ENCODE measurements at regions not wholly inside any gene's neighbourhood (a gene's known extent, or its start where the extent isn't known, plus 50 kb on each side); places are given as distances from the start of the nearest gene placed in this dataset.

- Histone ChIP-seq H2AFZ (ENCODE audit: low read depth, low read length) (no peak overlapping the region), H3K9me3 (ENCODE audit: insufficient read depth, low read length, severe bottlenecking) (no peaks in the 10 kb centered on the region), H3K79me2 (ENCODE audit: insufficient read depth, low read length) (no peaks in the 10 kb centered on the region), H3K4me2 (ENCODE audit: insufficient read depth, low read length) (no peak overlapping the region), H3K27ac (ENCODE audit: low read length) (no peak overlapping the region), H3K4me3 (ENCODE audit: low read depth in 1 of 2, low read length in 2 of 2) (no peak overlapping the region), H3K36me3 (ENCODE audit: insufficient read depth, low read length) (no peaks in the 10 kb centered on the region), H4K20me1 (ENCODE audit: insufficient read depth, low read length) (no peaks in the 10 kb centered on the region), H3K4me1 (ENCODE audit: insufficient read depth, low read length) (no peaks in the 10 kb centered on the region), H3K9ac (ENCODE audit: low read depth, low read length) (no peak overlapping the region), H3K27me3 (ENCODE audit: insufficient read depth, low read length, poor library complexity) (no peaks in the 10 kb centered on the region)
- no peak for TF ChIP-seq CTCF (IDR thresholded peaks at IDR 0.05; ENCODE audit: borderline replicate concordance, extremely low read depth, low read length, poor library complexity, severe bottlenecking)
- no peak for TF ChIP-seq EZH2 (IDR thresholded peaks at IDR 0.05; ENCODE audit: borderline replicate concordance, low read depth, low read length, severe bottlenecking)
- DNase-seq (no peak), ATAC-seq (ENCODE audit: insufficient read depth, low read depth) (no peak)
These were observed 101.4 kb upstream of the POU3F3 start for GRCh38 chr2:104752504-104752903.

- no peak overlapping the region for H3K4me3 ChIP-seq (ENCODE audit: low read depth in 1 of 2, low read length in 2 of 2)
- no peaks in the 10 kb centered on the region for H4K20me1 ChIP-seq (ENCODE audit: insufficient read depth, low read length)
- H3K27me3 ChIP-seq (ENCODE audit: insufficient read depth, low read length, poor library complexity) = no peaks in the 10 kb centered on the region
- no peak overlapping the region for H3K4me2 ChIP-seq (ENCODE audit: insufficient read depth, low read length)
- TF ChIP-seq CTCF (IDR thresholded peaks at IDR 0.05; ENCODE audit: borderline replicate concordance, extremely low read depth, low read length, poor library complexity, severe bottlenecking) (no peak), EZH2 (IDR thresholded peaks at IDR 0.05; ENCODE audit: borderline replicate concordance, low read depth, low read length, severe bottlenecking) (no peak)
- H3K9ac ChIP-seq (ENCODE audit: low read depth, low read length) = no peak overlapping the region
- H3K36me3 ChIP-seq (ENCODE audit: insufficient read depth, low read length) = no peaks in the 10 kb centered on the region
- H3K4me1 ChIP-seq (ENCODE audit: insufficient read depth, low read length) = no peaks in the 10 kb centered on the region
- H3K9me3 ChIP-seq (ENCODE audit: insufficient read depth, low read length, severe bottlenecking) = no peaks in the 10 kb centered on the region
- ATAC-seq (ENCODE audit: insufficient read depth, low read depth) (no peak), DNase-seq (no peak)
- H3K79me2 ChIP-seq (ENCODE audit: insufficient read depth, low read length) = no peaks in the 10 kb centered on the region
- no peak overlapping the region for H3K27ac ChIP-seq (ENCODE audit: low read length)
- H2AFZ ChIP-seq (ENCODE audit: low read depth, low read length) = no peak overlapping the region
These were observed 98.7 kb upstream of the POU3F3 start for GRCh38 chr2:104755026-104755878.

GRCh38 chr2:104756118-104756517 lies 97.8 kb upstream of the POU3F3 start:
- H3K36me3 ChIP-seq (ENCODE audit: insufficient read depth, low read length) = no peaks in the 10 kb centered on the region
- no peak overlapping the region for H3K4me3 ChIP-seq (ENCODE audit: low read depth in 1 of 2, low read length in 2 of 2)
- TF ChIP-seq CTCF (IDR thresholded peaks at IDR 0.05; ENCODE audit: borderline replicate concordance, extremely low read depth, low read length, poor library complexity, severe bottlenecking) = no peak
- TF ChIP-seq EZH2 (IDR thresholded peaks at IDR 0.05; ENCODE audit: borderline replicate concordance, low read depth, low read length, severe bottlenecking) = no peak
- no peak overlapping the region for H2AFZ ChIP-seq (ENCODE audit: low read depth, low read length)
- no peaks in the 10 kb centered on the region for H4K20me1 ChIP-seq (ENCODE audit: insufficient read depth, low read length)
- no peak for DNase-seq
- H3K27me3 ChIP-seq (ENCODE audit: insufficient read depth, low read length, poor library complexity) = no peaks in the 10 kb centered on the region
- H3K79me2 ChIP-seq (ENCODE audit: insufficient read depth, low read length) = no peaks in the 10 kb centered on the region
- H3K27ac ChIP-seq (ENCODE audit: low read length) = no peak overlapping the region
- H3K4me2 ChIP-seq (ENCODE audit: insufficient read depth, low read length) = no peak overlapping the region
- H3K4me1 ChIP-seq (ENCODE audit: insufficient read depth, low read length) = no peaks in the 10 kb centered on the region
- no peaks in the 10 kb centered on the region for H3K9me3 ChIP-seq (ENCODE audit: insufficient read depth, low read length, severe bottlenecking)
- no peak overlapping the region for H3K9ac ChIP-seq (ENCODE audit: low read depth, low read length)
- no peak for ATAC-seq (ENCODE audit: insufficient read depth, low read depth)
